ENCODE measurements at regions not wholly inside any gene's neighbourhood (a gene's known extent, or its start where the extent isn't known, plus 50 kb on each side); places are given as distances from the start of the nearest gene placed in this dataset.

DNA sequence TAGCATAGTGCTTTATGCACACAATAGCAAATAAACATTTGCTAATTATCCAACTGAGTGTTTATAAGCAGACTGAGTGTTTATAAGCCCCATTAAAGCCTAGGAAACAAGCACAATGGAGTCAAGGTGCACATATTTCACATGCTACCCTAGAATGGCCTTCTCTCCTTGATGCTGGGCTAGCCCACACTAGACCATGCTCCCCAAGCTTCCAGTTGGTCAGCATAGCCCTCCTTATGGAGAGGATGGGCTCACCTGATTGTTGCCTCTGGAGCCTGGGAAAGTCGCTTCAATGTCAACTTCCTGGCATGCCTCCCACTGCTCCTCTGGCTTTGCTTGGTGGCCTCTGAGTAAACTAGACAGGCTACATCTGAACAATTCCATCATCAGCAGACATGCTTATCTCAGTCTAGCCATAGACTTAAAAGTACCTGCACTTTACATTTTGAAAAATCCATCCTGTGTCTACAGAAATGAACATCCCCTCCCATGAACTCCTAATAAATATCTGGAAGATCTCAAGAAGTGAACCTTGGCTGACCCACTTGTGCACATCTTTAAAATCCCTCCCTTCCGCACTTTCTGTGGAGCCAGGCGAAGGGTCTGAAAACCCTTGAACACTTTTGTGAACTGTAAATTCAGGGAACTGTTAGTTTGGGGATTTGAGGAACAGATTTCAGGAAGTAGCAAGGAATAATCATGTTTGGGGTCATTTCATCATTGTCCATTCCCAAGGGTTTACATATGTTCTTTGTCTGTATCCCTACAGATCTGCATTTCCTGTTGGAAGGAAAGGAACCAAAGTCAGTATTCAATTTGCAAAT, 486.6 kb downstream of the ARHGEF28 start:
- DNase-seq (ENCODE audit: low spot score in 2 of 2) = no peak
- 94% methylated on average over 3 of the region's 3 CpGs for WGBS

DNA sequence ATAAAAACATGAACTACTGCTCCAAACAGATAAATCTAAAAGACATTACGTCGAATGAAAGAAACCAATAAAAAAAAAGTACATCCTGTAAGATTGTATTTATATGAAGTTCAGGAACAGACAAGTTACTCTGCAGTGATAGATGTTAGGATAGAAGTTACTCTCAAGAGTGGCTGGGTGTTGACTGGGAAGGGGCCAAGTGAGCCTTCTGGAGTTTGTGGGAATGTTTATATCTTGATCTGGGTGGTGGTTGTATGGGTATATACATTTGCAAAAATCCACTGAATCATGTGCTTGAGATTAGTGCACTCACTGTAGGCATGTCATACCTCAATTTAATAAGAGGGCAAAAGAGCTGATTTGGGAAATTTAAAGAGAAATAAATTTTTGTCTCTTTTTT, 485.8 kb downstream of the ARHGEF28 start:
- WGBS = 59% methylated on average over 2 of the region's 2 CpGs
- TF ChIP-seq POLR2A (IDR thresholded peaks at IDR 0.05) (no peak), EP300 (IDR thresholded peaks at IDR 0.05) (no peak), POLR2AphosphoS5 (IDR thresholded peaks at IDR 0.05) (no peak)
- TF ChIP-seq, protein P1, sequence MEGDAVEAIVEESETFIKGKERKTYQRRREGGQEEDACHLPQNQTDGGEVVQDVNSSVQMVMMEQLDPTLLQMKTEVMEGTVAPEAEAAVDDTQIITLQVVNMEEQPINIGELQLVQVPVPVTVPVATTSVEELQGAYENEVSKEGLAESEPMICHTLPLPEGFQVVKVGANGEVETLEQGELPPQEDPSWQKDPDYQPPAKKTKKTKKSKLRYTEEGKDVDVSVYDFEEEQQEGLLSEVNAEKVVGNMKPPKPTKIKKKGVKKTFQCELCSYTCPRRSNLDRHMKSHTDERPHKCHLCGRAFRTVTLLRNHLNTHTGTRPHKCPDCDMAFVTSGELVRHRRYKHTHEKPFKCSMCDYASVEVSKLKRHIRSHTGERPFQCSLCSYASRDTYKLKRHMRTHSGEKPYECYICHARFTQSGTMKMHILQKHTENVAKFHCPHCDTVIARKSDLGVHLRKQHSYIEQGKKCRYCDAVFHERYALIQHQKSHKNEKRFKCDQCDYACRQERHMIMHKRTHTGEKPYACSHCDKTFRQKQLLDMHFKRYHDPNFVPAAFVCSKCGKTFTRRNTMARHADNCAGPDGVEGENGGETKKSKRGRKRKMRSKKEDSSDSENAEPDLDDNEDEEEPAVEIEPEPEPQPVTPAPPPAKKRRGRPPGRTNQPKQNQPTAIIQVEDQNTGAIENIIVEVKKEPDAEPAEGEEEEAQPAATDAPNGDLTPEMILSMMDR (IDR thresholded peaks at IDR 0.05) = no peak
- H3K27me3 ChIP-seq = no peaks in the 10 kb centered on the region
- H3K27ac ChIP-seq = no peak overlapping the region
- no peak overlapping the region for H3K4me3 ChIP-seq
- DNase-seq (ENCODE audit: low spot score in 2 of 2) = no peak
- H3K9me3 ChIP-seq = no peaks in the 10 kb centered on the region
- no peaks in the 10 kb centered on the region for H3K36me3 ChIP-seq
- peaks cover 6% of the 10 kb centered on the region for H3K4me1 ChIP-seq

More for the DNA sequence above, 486.6 kb downstream of the ARHGEF28 start:
- Histone ChIP-seq H3K27ac (no peak overlapping the region), H3K27me3 (no peaks in the 10 kb centered on the region), H3K36me3 (no peaks in the 10 kb centered on the region), H3K4me3 (no peak overlapping the region), H3K9me3 (no peaks in the 10 kb centered on the region), H3K4me1 (peaks cover 1% of the 10 kb centered on the region)
- TF ChIP-seq, protein P1 (IDR thresholded peaks at IDR 0.05) = no peak
- TF ChIP-seq POLR2AphosphoS5 (IDR thresholded peaks at IDR 0.05) (no peak), POLR2A (IDR thresholded peaks at IDR 0.05) (no peak), EP300 (IDR thresholded peaks at IDR 0.05) (no peak)

- Histone ChIP-seq H3K36me3 (no peaks in the 10 kb centered on the region), H3K4me1 (peaks cover 13% of the 10 kb centered on the region), H3K9me3 (no peaks in the 10 kb centered on the region), H3K4me3 (no peak overlapping the region), H3K27ac (no peak overlapping the region), H3K27me3 (no peaks in the 10 kb centered on the region)
- WGBS = 84% methylated on average over 4 of the region's 4 CpGs
- no peak for DNase-seq (ENCODE audit: low spot score in 2 of 2)
- TF ChIP-seq, protein P1 (IDR thresholded peaks at IDR 0.05) = no peak
- no peak for TF ChIP-seq POLR2A (IDR thresholded peaks at IDR 0.05)
- TF ChIP-seq EP300 (IDR thresholded peaks at IDR 0.05) = no peak
- TF ChIP-seq POLR2AphosphoS5 (IDR thresholded peaks at IDR 0.05) = no peak
These were observed 483.3 kb downstream of the ARHGEF28 start for GRCh38 chr5:74109344-74109743.

GRCh38 chr5:74107899-74108298, 481.9 kb downstream of the ARHGEF28 start:
- no peaks in the 10 kb centered on the region for H3K9me3 ChIP-seq
- H3K4me1 ChIP-seq = peaks cover 13% of the 10 kb centered on the region
- H3K36me3 ChIP-seq = no peaks in the 10 kb centered on the region
- peak overlapping the region; percentile 68 for H3K27ac ChIP-seq
- DNase-seq (ENCODE audit: low spot score in 2 of 2) = no peak
- TF ChIP-seq POLR2AphosphoS5 (IDR thresholded peaks at IDR 0.05) (peak in 1 of 3 donors; percentile 73), POLR2A (IDR thresholded peaks at IDR 0.05) (no peak)
- no peak overlapping the region for H3K4me3 ChIP-seq
- H3K27me3 ChIP-seq = no peaks in the 10 kb centered on the region

GRCh38 chr5:74105126-74105780, 479.3 kb downstream of the ARHGEF28 start:
- H3K27me3 ChIP-seq = no peaks in the 10 kb centered on the region
- 38% methylated on average over 4 of the region's 4 CpGs for WGBS
- H3K9me3 ChIP-seq = no peaks in the 10 kb centered on the region
- no peak for TF ChIP-seq EP300 (IDR thresholded peaks at IDR 0.05)
- TF ChIP-seq POLR2AphosphoS5 (IDR thresholded peaks at IDR 0.05) = no peak
- no peak for TF ChIP-seq POLR2A (IDR thresholded peaks at IDR 0.05)
- TF ChIP-seq, protein P1 (IDR thresholded peaks at IDR 0.05) = no peak
- no peak overlapping the region for H3K27ac ChIP-seq
- peaks cover 13% of the 10 kb centered on the region for H3K4me1 ChIP-seq
- no peak overlapping the region for H3K4me3 ChIP-seq
- DNase-seq (ENCODE audit: low spot score in 2 of 2) = no peak
- H3K36me3 ChIP-seq = no peaks in the 10 kb centered on the region
